ENCODE measurements at regions not wholly inside any gene's neighbourhood (a gene's known extent, or its start where the extent isn't known, plus 50 kb on each side); places are given as distances from the start of the nearest gene placed in this dataset.
A peak's percentile ranks its signal among the peaks of the same experiment; 100 is the strongest.

DNA sequence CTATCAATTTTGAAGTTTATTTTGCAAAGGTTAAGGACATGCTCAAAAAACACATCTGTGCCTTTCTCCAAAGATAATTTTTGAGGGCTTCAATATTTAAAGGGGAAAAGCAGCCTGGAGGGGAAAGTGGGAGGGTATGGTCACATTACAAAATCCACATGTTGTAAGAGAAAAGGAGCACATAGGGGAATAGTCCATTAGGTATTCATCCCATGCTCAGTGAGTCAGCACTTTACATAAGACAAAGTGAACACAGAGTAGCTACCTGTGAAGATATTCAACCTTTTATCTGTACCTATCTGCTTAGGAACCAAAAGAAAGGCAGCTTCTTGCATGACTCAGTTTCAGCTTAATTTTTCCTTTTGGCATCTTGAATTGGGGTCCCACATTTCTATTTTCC lies 932.0 kb downstream of the SLITRK6 start:
- TF ChIP-seq, protein P1, sequence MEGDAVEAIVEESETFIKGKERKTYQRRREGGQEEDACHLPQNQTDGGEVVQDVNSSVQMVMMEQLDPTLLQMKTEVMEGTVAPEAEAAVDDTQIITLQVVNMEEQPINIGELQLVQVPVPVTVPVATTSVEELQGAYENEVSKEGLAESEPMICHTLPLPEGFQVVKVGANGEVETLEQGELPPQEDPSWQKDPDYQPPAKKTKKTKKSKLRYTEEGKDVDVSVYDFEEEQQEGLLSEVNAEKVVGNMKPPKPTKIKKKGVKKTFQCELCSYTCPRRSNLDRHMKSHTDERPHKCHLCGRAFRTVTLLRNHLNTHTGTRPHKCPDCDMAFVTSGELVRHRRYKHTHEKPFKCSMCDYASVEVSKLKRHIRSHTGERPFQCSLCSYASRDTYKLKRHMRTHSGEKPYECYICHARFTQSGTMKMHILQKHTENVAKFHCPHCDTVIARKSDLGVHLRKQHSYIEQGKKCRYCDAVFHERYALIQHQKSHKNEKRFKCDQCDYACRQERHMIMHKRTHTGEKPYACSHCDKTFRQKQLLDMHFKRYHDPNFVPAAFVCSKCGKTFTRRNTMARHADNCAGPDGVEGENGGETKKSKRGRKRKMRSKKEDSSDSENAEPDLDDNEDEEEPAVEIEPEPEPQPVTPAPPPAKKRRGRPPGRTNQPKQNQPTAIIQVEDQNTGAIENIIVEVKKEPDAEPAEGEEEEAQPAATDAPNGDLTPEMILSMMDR (IDR thresholded peaks at IDR 0.05; ENCODE audit: control insufficient read depth, extremely low read depth, insufficient read depth), result no peak
- no peak for DNase-seq (ENCODE audit: low read depth)
- H3K4me3 ChIP-seq (ENCODE audit: low read depth, low read length), result no peak overlapping the region

DNA sequence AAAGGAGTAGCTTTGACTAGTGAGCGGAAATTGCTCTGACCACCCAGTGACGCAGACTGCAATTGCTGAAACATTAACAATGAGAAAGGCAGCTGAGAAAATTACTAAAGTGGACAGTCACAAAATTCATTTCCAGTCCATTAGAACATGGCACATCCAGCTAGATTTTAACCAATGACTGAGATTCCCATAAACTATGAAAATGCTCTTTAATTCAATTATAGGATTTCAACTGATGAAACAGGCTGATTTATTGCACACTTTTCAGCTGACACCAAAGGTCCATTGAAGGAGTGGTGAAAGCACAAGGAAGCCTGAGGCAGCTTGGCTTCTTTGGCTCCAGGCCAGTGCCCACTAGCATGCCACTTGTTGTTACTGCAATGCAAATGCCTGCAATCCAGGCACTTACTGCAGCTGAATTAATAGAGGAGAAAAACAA lies 933.4 kb downstream of the SLITRK6 start:
- DNase-seq (ENCODE audit: low read depth), result no peak
- no peak overlapping the region for H3K4me3 ChIP-seq (ENCODE audit: low read depth, low read length)
- TF ChIP-seq, protein P1 (IDR thresholded peaks at IDR 0.05; ENCODE audit: control insufficient read depth, extremely low read depth, insufficient read depth), result no peak

DNA sequence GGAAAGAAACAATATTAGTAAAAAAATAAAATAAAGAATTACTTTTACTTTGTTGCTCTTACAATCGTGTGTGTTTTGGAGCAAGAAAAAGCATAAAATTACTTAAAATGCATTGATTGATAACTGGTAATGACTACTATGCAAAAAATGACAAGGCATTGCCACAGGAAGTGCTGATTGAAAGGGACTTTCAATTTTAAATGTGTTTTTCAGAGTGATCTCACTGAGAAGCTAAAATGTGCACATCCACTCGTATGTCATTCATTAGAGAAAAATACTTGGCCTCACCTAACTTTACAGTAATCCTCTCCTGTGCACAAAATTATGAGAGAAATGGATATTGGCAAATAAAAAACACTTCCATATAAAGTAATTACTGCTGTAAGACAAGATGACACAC lies 934.9 kb downstream of the SLITRK6 start:
- H3K4me3 ChIP-seq (ENCODE audit: low read depth, low read length), result no peak overlapping the region
- DNase-seq (ENCODE audit: low read depth), result no peak
- TF ChIP-seq, protein P1 (IDR thresholded peaks at IDR 0.05; ENCODE audit: control insufficient read depth, extremely low read depth, insufficient read depth), result no peak

DNA sequence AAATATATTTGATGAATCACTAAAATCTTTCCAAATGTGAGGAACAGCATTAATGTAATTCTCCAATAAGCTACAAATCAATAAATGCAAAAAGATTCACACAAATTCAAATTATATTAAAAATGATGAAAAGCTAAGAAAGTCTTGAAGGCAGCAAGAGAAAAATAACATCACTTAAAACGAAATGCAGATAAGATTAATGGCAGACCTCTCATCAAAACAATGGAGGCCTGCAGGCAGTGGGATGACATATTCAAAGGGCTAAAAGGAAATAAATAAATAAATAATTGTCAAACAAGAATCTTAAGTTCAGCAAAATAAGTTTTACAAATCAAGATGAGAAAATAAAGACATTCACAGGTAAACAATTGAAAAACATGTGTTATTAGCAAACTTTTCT lies 952.1 kb downstream of the SLITRK6 start:
- TF ChIP-seq, protein P1 (IDR thresholded peaks at IDR 0.05; ENCODE audit: control insufficient read depth, extremely low read depth, insufficient read depth), result no peak
- no peak overlapping the region for H3K4me3 ChIP-seq (ENCODE audit: low read depth, low read length)
- DNase-seq (ENCODE audit: low read depth), result no peak

DNA sequence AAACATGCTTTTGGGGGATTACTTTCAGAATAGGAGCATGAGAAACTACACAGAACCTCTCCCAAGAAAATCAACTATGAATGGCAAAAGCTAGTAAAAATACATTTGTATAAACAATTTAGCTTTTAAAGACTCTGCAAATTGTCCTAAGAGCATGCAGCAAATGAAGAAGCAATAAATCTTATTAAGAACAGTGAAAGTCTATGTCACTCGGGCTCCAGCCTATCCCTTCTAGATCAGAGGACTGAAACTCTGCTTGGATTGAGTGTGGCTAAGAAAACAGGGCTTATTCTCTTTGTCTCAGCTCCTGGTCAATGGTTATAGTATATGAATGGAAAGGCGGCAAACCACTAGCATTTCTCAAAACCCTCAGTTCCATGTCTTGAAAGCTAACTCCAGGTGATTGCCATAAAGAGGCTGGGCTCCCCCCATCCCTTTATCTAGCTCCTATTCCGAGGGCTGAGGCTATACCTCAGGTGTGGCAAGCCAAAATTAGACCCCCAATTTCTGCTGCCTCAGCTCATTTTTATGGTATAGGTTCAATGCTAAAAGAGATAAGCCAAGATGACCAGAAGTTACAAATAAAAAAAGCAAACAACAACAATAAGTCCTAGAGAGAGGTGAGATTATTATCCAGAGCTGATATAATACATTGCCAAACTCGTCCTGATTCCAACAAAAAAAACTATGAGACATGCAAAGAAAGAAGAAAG lies 953.2 kb downstream of the SLITRK6 start:
- DNase-seq (ENCODE audit: low read depth), result no peak
- no peak overlapping the region for H3K4me3 ChIP-seq (ENCODE audit: low read depth, low read length)
- TF ChIP-seq, protein P1 (IDR thresholded peaks at IDR 0.05; ENCODE audit: control insufficient read depth, extremely low read depth, insufficient read depth), result no peak

DNA sequence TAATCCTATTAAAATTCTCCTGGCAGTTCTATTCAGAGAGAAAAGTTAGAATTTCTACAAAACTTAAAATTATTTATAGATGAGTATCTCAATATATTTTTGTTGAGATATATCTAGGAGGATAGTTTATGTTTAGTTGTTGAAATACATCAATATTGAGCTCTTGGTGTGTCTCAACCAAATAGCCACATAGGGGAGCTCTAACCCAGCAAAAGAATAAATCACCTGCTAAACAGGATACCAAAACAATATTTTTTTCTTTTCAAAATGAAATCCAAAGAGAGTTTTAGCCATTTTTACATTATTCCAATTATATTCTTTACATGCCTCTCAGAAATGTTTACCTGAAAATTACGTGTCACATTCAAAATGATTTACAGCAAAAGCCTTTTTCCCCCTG lies 954.7 kb downstream of the SLITRK6 start:
- H3K4me3 ChIP-seq (ENCODE audit: low read depth, low read length), result no peak overlapping the region
- DNase-seq (ENCODE audit: low read depth), result no peak
- TF ChIP-seq, protein P1 (IDR thresholded peaks at IDR 0.05; ENCODE audit: control insufficient read depth, extremely low read depth, insufficient read depth), result peak; percentile 56

DNA sequence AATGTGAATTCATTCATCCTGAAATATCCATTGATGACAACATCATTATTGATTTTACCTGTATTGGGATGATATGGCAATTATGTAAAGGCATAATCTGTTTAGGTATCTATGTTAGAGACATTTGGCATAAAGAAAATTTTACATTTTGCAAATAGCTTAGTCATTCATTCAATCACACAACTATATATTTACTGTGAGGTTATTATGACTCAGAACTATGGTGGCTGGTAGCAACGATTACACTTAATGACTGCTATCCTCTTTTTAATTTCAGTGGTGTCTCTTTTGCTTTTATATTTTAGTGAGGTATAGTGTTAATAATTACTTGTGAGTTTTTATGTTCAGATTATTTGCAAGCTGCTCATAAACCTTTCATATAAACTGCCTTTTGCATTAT lies 955.9 kb downstream of the SLITRK6 start:
- TF ChIP-seq, protein P1 (IDR thresholded peaks at IDR 0.05; ENCODE audit: control insufficient read depth, extremely low read depth, insufficient read depth), result no peak
- no peak overlapping the region for H3K4me3 ChIP-seq (ENCODE audit: low read depth, low read length)
- no peak for DNase-seq (ENCODE audit: low read depth)

Measured in LNCaP clone FGC (cell line).